Stimulated activated effector memory CD8-positive, alpha-beta T cell treated with anti-CD3 and anti-CD28 coated beads, Interleukin-12 subunit alpha, Interleukin-12 subunit beta, amount 100 ng/mL, for 72 hours (primary cell): ENCODE measurements at regions not wholly inside any gene's neighbourhood (a gene's known extent, or its start where the extent isn't known, plus 50 kb on each side); places are given as distances from the start of the nearest gene placed in this dataset.

ENCODE experiments used
- ATAC-seq: fragments of 150-1000 bp; cut with Tn5 transposase; 2 replicates; pipeline ENCODE4 v1.10.0; 2021
- DNase-seq, 2 donors: peaks; one replicate each; pipeline ENCODE4 v3.0.0; 2021 to 2022; ENCODE audit warnings: low spot score in 2 of 2
- H3K27ac Mint-ChIP-seq: one replicate; pipeline ENCODE4 v1.8.0; 2022; ENCODE audit warnings: mild to moderate bottlenecking, mixed read lengths
- H3K36me3 Mint-ChIP-seq: one replicate; pipeline ENCODE4 v1.8.0; 2022; ENCODE audit warnings: mild to moderate bottlenecking, mixed read lengths
- H3K4me1 Mint-ChIP-seq: one replicate; pipeline ENCODE4 v1.8.0; 2022; ENCODE audit warnings: mixed read lengths
- H3K4me3 Mint-ChIP-seq: one replicate; pipeline ENCODE4 v1.8.0; 2022; ENCODE audit warnings: mild to moderate bottlenecking, mixed read lengths
- H3K9me3 Mint-ChIP-seq: one replicate; pipeline ENCODE4 v1.8.0; 2022; ENCODE audit warnings: mixed read lengths

- H3K27ac Mint-ChIP-seq = no peak overlapping the region
Observed at GRCh38 chr4:176469546-176469945, 149.8 kb downstream of the SPCS3 start.

GRCh38 chr4:176470671-176471070 lies 150.9 kb downstream of the SPCS3 start:
- no peaks in the 10 kb centered on the region for H3K36me3 Mint-ChIP-seq
- no peak overlapping the region for H3K27ac Mint-ChIP-seq
- H3K4me1 Mint-ChIP-seq = no peaks in the 10 kb centered on the region
- H3K4me3 Mint-ChIP-seq = no peak overlapping the region
- no peak for ATAC-seq
- DNase-seq = no peak
- no peaks in the 10 kb centered on the region for H3K9me3 Mint-ChIP-seq

More at GRCh38 chr4:176469546-176469945, 149.8 kb downstream of the SPCS3 start:
- peaks cover 6% of the 10 kb centered on the region for H3K9me3 Mint-ChIP-seq
- no peaks in the 10 kb centered on the region for H3K36me3 Mint-ChIP-seq
- no peaks in the 10 kb centered on the region for H3K4me1 Mint-ChIP-seq
- ATAC-seq (no peak), DNase-seq (no peak)
- no peak overlapping the region for H3K4me3 Mint-ChIP-seq

GRCh38 chr4:176475067-176475466 lies 155.3 kb downstream of the SPCS3 start:
- Mint-ChIP-seq H3K36me3 (no peaks in the 10 kb centered on the region), H3K4me3 (no peak overlapping the region), H3K4me1 (no peaks in the 10 kb centered on the region), H3K27ac (no peak overlapping the region), H3K9me3 (peaks cover 4% of the 10 kb centered on the region)
- DNase-seq (no peak), ATAC-seq (no peak)

GRCh38 chr4:176478076-176478475 lies 158.3 kb downstream of the SPCS3 start:
- DNase-seq = no peak
- Mint-ChIP-seq H3K4me3 (no peak overlapping the region), H3K4me1 (no peaks in the 10 kb centered on the region), H3K27ac (no peak overlapping the region), H3K36me3 (no peaks in the 10 kb centered on the region), H3K9me3 (peaks cover 4% of the 10 kb centered on the region)
- no peak for ATAC-seq

- peaks cover 4% of the 10 kb centered on the region for H3K9me3 Mint-ChIP-seq
- no peak overlapping the region for H3K27ac Mint-ChIP-seq
- no peaks in the 10 kb centered on the region for H3K4me1 Mint-ChIP-seq
- H3K4me3 Mint-ChIP-seq = no peak overlapping the region
- ATAC-seq (no peak), DNase-seq (no peak)
- no peaks in the 10 kb centered on the region for H3K36me3 Mint-ChIP-seq
Observed at GRCh38 chr4:176479767-176480166, 160.0 kb downstream of the SPCS3 start.

GRCh38 chr4:176482972-176483371 lies 163.2 kb downstream of the SPCS3 start:
- ATAC-seq (no peak), DNase-seq (no peak)
- Mint-ChIP-seq H3K36me3 (no peaks in the 10 kb centered on the region), H3K4me3 (no peak overlapping the region), H3K9me3 (peaks cover 4% of the 10 kb centered on the region), H3K27ac (no peak overlapping the region), H3K4me1 (no peaks in the 10 kb centered on the region)

GRCh38 chr4:176484301-176484984 lies 164.7 kb downstream of the SPCS3 start:
- ATAC-seq (no peak), DNase-seq (no peak)
- H3K27ac Mint-ChIP-seq = no peak overlapping the region
- H3K4me3 Mint-ChIP-seq = no peak overlapping the region
- peaks cover 1% of the 10 kb centered on the region for H3K9me3 Mint-ChIP-seq
- H3K4me1 Mint-ChIP-seq = no peaks in the 10 kb centered on the region
- no peaks in the 10 kb centered on the region for H3K36me3 Mint-ChIP-seq

- ATAC-seq (no peak), DNase-seq (no peak)
- Mint-ChIP-seq H3K9me3 (no peaks in the 10 kb centered on the region), H3K27ac (no peak overlapping the region), H3K4me3 (no peak overlapping the region), H3K36me3 (no peaks in the 10 kb centered on the region), H3K4me1 (no peaks in the 10 kb centered on the region)
Observed at GRCh38 chr4:176489001-176489400, 169.2 kb downstream of the SPCS3 start.

GRCh38 chr4:176492646-176493302 lies 173.0 kb downstream of the SPCS3 start:
- Mint-ChIP-seq H3K27ac (no peak overlapping the region), H3K36me3 (no peaks in the 10 kb centered on the region), H3K4me1 (no peaks in the 10 kb centered on the region), H3K4me3 (no peak overlapping the region), H3K9me3 (no peaks in the 10 kb centered on the region)
- ATAC-seq (no peak), DNase-seq (no peak)

- no peak for DNase-seq
- H3K27ac Mint-ChIP-seq = no peak overlapping the region
- no peaks in the 10 kb centered on the region for H3K36me3 Mint-ChIP-seq
- H3K4me1 Mint-ChIP-seq = no peaks in the 10 kb centered on the region
- ATAC-seq = no peak
- H3K9me3 Mint-ChIP-seq = no peaks in the 10 kb centered on the region
- H3K4me3 Mint-ChIP-seq = no peak overlapping the region
Observed at GRCh38 chr4:176498617-176499256, 179.0 kb downstream of the SPCS3 start.

- Mint-ChIP-seq H3K27ac (no peak overlapping the region), H3K36me3 (no peaks in the 10 kb centered on the region), H3K4me1 (no peaks in the 10 kb centered on the region), H3K4me3 (no peak overlapping the region), H3K9me3 (no peaks in the 10 kb centered on the region)
- DNase-seq (no peak), ATAC-seq (no peak)
Observed at GRCh38 chr4:176499518-176499917, 179.8 kb downstream of the SPCS3 start.

GRCh38 chr4:176500894-176501293 lies 181.1 kb downstream of the SPCS3 start:
- ATAC-seq (no peak), DNase-seq (no peak)
- Mint-ChIP-seq H3K27ac (no peak overlapping the region), H3K4me3 (no peak overlapping the region), H3K4me1 (no peaks in the 10 kb centered on the region), H3K36me3 (no peaks in the 10 kb centered on the region), H3K9me3 (peaks cover 3% of the 10 kb centered on the region)

GRCh38 chr4:176504118-176504517 lies 184.4 kb downstream of the SPCS3 start:
- DNase-seq (no peak), ATAC-seq (no peak)
- H3K4me3 Mint-ChIP-seq = no peak overlapping the region
- no peak overlapping the region for H3K27ac Mint-ChIP-seq
- H3K36me3 Mint-ChIP-seq = no peaks in the 10 kb centered on the region
- peaks cover 7% of the 10 kb centered on the region for H3K9me3 Mint-ChIP-seq
- H3K4me1 Mint-ChIP-seq = no peaks in the 10 kb centered on the region

GRCh38 chr4:176507845-176508533 lies 188.2 kb downstream of the SPCS3 start:
- DNase-seq = no peak
- no peak for ATAC-seq
- H3K27ac Mint-ChIP-seq = no peak overlapping the region
- peaks cover 7% of the 10 kb centered on the region for H3K9me3 Mint-ChIP-seq
- no peaks in the 10 kb centered on the region for H3K36me3 Mint-ChIP-seq
- no peak overlapping the region for H3K4me3 Mint-ChIP-seq
- H3K4me1 Mint-ChIP-seq = no peaks in the 10 kb centered on the region

- no peaks in the 10 kb centered on the region for H3K36me3 Mint-ChIP-seq
- H3K4me3 Mint-ChIP-seq = no peak overlapping the region
- no peaks in the 10 kb centered on the region for H3K4me1 Mint-ChIP-seq
- no peak overlapping the region for H3K27ac Mint-ChIP-seq
- no peak for DNase-seq
- H3K9me3 Mint-ChIP-seq = peaks cover 7% of the 10 kb centered on the region
- ATAC-seq = no peak
Observed at GRCh38 chr4:176508780-176509331, 189.1 kb downstream of the SPCS3 start.
